HG03439 (cell line): ENCODE measurements at regions not wholly inside any gene's neighbourhood (a gene's known extent, or its start where the extent isn't known, plus 50 kb on each side); places are given as distances from the start of the nearest gene placed in this dataset.

Source experiments
- ATAC-seq: cut with Tn5 transposase; IDR thresholded peaks from one replicate; pipeline ENCODE4 v1.9.1; 2021; ENCODE audit warnings: mild to moderate bottlenecking, moderate library complexity; ENCODE audit not compliant: unreplicated experiment

- peak; percentile 91 for ATAC-seq
Observed at GRCh38 chr9:73219985-73220626, 68.4 kb downstream of the ANXA1 start.

GRCh38 chr9:73223594-73223993, 71.9 kb downstream of the ANXA1 start:
- ATAC-seq = no peak

DNA sequence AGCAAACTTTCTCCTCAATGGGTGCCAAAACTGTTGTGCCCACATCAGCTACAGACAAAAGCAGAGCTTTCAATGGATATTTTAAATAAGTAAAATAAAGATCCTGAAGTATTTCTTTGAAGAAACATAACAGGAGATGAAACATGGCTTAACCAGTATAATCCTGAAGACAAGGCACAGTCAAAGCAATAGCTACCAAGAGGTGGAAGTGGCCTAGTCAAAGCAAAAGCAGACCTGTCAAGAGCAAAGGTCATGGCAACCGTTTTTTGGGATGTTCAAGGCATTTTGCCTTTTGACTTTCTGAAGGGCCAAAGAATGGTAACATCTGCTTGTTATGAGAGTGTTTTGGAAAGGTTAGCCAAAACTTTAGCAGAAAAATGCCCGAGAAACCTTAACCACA, 77.9 kb downstream of the ANXA1 start:
- no peak for ATAC-seq

DNA sequence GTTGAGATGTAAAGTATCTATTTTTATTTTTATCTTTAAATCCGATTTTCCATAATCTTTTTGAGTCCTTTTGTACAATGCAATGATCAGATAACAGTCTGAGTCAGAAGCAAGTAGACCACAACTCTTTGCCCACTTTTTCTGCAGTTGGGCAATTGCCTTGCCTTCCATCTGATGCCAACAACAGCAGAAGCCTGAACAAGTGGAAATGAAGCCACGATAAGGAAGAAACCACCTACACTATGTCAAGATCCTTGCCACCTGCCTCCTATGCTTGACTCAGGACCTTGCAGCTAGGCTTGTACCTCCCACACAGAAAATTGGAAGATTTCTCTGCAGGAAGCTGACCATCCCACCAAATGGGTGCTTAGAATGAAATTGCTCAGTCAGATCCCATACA, 78.6 kb downstream of the ANXA1 start:
- ATAC-seq = no peak

- no peak for ATAC-seq
Observed at GRCh38 chr9:73231203-73231602, 79.5 kb downstream of the ANXA1 start.

DNA sequence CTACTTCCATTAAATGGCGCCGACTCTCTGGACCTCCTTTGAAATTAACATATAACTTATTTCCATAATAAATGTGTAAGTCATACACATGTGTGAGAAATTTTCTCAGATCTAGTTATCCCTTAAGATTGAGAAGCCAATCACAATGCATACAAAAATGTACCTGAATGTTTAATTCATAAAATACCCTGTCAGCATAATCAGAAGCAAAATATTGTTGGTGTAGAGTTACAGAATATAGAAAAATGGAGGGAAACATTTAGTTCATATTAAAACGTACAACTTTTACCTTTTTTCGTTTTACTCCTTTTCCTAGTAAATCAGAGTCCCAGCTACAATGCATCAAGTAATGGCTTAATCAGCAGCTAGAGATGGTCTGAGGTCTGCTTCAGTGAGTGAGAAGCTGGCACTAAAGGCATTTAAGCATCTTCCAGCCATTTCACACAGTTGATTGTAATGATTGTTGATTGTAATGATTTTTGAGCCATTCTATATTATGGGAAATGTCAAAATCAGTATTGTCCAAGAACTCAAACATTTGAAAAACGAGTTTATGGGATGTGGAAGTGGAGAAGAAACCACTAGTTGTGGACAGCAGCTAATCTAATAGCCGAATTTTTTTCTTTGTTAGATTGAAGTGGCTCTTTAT, 81.8 kb downstream of the ANXA1 start:
- no peak for ATAC-seq

DNA sequence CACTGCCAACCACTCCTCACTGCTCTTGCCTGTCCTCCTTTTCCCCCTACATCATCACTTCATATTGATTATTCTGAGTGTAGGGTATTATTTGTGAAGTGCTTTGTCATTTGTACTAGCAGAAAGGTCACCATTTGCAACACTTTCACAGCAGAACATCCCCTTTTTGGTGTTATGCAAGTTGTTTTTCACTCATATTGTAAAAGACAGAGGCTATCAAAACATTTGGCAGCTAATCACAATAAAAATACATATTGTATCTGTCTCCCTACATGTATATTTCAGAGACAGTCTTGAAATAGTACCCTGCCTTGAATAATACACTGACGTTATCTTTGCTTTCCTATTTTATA, 82.3 kb downstream of the ANXA1 start:
- no peak for ATAC-seq

DNA sequence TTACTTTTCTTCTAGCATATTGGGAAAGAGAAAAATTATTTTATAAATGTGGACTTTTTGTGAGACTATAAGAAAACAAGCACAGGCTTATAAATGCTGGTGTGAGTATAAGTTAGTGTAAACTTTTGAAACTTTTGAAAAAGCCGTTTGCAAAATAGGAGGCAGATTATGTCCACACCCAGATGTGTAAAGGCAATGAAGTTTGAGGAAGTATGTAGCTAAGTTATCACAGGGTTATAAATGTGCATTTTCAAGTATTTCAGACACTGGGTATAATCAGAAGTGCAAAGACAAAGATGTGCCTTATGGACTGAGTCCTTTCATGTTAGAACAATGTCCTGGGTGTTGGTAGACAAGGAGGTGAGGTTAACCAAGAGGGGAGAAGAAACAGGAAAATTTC, 85.5 kb downstream of the ANXA1 start:
- ATAC-seq = no peak

- no peak for ATAC-seq
Observed at GRCh38 chr9:73239570-73240265, 88.1 kb downstream of the ANXA1 start.

- no peak for ATAC-seq
Observed at GRCh38 chr9:73243078-73243477, 91.4 kb downstream of the ANXA1 start.

DNA sequence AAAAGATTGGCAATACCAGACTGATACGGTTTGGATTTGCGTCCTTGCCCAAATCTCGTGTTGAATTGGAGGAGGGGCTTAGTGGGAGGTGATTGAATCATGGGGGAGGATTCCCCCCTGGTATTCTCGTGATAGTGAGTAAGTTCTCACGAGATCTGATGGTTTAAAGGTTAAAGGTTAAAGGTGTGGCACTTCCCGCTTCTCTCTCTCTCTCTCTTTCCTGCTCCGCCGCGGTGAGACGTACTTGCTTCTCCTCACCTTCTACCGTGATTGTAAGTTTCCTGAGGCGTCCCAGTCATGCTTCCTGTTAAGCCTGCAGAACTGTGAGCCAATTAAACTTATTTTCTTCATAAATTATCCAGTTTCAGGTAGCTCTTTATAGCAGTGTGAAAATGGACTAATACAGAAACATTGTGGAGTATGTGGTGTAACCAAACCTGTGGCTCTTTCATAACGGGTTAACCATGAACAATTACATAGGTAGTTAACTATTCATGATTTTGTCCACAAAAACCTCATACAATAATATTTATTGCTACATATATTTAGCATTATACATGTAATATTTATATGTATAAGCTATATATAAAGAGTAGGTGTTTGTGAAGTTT, 107.5 kb downstream of the ANXA1 start:
- no peak for ATAC-seq

DNA sequence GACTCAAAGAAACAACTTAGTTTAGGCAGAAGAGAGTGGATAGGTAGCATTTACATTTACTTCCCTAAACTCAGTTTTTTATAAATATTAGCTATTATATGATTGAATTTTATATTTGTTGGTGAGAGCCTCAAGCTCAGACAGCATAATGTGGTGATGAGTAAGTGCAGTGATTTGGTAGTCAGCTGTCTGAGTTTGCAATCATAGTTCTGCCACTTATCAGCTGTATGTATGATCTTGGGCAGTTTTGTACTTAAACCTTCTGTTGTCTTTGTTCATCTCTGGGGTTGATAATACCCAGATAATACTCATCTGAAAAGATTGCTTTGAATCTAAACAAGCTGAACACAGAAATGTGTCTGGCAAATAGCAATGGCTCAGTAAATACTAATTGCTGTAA, 108.8 kb downstream of the ANXA1 start:
- ATAC-seq = no peak

DNA sequence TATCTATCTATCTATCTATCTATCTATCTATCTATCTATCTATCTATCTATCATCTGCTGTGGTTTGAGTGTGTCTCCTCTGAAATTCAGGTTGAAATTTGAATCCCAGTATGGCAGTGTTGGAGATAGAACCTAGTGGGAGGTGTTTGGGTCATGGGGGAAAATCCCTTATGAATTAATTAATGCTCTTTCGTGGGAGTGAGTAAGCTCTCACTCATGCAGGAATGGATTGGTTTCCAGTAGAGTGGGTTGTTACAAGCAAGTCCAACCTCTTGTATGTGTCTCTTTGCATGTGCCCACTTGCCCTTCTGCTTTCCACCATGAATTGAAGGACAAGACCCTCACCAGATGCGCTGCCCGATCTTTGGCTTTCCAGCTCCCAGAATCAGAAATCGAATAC, 113.0 kb downstream of the ANXA1 start:
- no peak for ATAC-seq

- no peak for ATAC-seq
Observed at GRCh38 chr9:73265876-73266275, 114.2 kb downstream of the ANXA1 start.

GRCh38 chr9:73269430-73270101, 117.9 kb downstream of the ANXA1 start:
- ATAC-seq = no peak

DNA sequence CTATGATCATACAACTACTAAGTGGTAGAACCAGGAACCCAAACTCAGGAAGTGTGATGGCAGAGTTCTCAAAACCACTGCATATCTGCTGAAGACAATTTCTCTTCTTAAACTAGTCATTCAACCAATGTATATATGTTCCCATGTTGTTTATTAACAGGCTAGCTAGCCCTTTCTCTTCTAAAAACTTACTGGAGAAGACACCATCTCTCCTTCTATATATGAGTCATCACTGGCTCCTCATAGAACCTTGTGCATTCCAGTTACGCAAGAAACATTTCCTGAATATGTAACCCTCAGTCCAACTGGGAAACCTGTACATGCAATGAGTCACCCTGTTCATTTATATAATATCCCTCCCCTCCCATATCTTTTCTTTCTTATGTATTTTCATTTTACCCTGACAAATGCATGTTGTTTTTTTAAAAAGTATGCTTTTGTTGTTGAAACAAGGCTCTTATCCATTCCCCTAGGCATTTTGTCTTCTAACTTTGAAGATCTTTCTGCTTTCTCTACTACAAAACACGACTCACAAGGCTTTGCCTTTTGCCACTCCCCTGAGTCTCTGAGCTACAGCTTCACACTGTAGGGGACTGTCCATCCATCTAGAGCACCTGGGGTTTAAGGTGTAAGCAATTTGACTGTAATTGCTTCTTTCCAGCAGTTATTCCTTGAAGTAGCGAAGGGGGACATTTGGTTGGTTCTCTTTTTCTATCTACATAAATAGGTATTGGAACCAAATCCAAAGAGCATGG, 119.5 kb downstream of the ANXA1 start:
- no peak for ATAC-seq

- ATAC-seq = no peak
Observed at GRCh38 chr9:73280113-73280512, 128.4 kb downstream of the ANXA1 start.

DNA sequence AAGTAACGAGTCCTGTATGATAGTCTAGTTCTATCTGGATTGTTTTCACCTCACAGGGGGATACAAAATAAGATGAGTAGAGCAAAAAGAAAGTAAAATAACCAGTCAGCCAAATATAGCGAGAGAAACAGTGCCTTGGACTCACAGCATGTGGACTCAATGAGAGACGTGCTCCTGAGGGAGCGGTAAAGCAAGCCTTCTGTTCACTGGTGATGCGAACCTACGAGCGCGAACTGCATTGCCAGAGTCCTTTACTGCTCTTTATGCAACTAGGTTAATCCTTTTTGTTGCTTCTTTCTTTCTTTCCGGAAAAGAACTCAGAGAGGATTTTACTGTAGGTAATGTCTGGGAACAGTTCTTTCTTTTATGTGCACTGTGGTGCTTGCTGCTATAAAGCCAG, 132.7 kb downstream of the ANXA1 start:
- no peak for ATAC-seq

DNA sequence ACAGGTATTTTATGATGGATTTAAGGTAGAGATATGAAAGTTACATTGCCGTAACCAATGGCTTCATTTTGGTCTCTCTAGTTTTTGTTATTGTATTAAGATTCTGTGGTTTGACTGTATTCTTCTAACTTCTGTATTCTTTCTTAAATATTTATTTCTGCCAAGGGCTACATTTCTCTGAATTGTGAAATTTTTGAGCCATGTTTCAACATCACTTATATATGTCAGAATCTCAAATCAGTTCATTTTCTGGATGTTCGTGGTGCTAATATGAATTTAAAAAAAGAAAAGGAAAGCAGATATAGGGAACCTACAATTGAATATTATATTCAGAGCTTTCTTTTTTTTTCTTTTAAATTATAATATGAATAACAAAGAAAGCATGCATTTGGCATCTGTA, 142.7 kb downstream of the ANXA1 start:
- ATAC-seq = no peak

DNA sequence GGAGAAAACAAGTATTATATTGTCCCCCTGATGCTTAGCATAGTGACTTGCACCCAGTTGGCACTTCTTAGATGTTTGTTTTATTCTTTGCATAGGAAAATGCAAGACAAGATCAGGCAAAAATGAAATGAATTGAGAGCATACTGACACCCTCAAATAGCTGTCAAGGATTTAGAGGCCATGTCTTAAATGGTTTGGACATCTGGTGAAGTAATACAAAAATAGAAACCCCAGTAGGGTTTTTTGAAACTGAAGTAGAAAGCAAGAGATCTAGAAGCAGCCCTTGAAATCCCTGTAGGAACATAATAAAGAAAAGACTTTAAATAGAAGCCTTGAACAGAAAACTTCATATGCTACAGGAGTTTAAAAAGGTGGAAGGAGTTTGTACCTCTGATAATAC, 174.3 kb downstream of the ANXA1 start:
- no peak for ATAC-seq

DNA sequence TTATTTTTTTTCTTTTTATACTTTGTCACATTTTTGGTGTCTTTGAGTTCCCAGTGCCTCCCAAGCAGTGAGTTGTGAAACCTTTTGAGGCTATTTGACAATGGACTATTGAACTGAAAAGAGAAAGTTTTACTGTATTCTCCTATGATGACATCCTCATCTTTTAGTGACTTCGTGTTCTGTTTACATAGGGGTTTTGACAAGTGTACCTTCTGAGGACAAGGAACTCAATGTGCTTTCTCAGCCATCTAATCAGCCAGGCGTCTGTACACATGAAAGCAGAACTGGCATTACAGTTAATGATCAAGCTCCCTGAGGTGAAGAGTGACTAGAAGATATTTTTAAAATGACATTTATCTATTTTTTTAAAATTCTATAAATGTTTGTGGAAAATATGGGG, 175.5 kb downstream of the ANXA1 start:
- ATAC-seq = no peak
